NCI-H2227 (cell line): ENCODE measurements at regions not wholly inside any gene's neighbourhood (a gene's known extent, or its start where the extent isn't known, plus 50 kb on each side); places are given as distances from the start of the nearest gene placed in this dataset.
"Not testable (repeated sequence)": the region's sequence is repeated elsewhere in the genome, so short reads cannot be mapped to it uniquely, and the experiment has no call there.

ENCODE experiments used
- DNase-seq: peaks from one replicate; lab custom pipeline; 2025; ENCODE audit not compliant: unreplicated experiment; lab: John Stamatoyannopoulos, UW

- no peak for DNase-seq
Observed at GRCh38 chr7:68756986-68757495, 841.2 kb upstream of the AUTS2 start.

DNA sequence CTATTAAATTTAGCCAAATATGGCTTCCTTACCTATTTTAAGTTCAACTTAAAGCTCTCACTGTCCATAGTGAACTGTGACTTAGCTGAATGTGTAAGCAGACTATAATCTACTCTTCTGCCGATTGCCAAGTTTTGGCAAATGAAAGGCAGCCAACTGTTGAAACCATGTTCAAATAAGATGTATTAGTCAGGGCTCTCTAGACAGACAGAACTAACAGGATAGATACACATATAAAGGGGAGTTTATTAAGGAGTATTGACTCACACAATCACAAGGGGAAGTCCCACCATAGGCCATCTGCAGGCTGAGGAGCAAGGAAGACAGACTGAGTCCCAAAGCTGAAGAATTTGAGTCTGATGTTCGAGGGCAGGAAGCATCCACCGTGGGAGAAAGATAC is 837.7 kb upstream of the AUTS2 start:
- DNase-seq, result no peak

DNA sequence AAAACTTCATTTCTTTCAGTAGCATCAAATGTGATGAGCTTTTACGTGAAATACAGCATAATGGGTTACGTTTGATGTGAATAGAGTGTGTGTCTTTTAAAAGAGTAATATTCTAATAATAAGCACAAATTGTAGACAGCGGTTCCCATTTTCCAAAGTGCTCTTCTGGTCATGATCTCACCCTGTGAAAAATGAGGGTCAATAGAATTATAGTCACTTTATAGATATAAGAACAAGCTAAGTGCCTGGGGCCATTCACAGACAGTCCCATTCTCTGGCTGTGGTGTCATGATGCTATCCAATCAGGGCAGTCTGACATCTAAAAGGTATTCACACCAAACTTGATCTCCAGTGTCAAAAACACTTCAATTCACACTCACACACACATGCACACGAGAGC is 830.8 kb upstream of the AUTS2 start:
- DNase-seq, result no peak

DNA sequence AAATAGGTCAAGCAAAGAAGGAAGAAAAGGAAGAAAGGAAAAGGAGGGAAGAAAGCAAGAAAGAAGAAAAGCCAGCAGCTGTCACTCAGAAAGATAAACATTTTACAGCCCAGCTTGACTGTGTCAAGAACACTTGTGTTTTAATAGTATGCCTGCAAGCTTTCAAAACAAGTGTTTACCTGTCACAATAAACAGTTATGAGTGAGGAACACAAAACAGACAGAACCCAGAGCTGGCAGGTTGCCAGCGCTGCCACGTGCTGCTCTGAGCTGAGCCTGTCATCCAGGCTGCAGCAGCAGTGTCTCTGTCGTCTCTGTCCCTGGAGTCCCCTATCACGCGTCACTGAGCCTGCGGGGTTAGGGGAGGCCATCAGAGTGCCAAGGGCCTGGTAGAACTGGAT is 827.6 kb upstream of the AUTS2 start:
- DNase-seq, result peak; percentile 23

DNA sequence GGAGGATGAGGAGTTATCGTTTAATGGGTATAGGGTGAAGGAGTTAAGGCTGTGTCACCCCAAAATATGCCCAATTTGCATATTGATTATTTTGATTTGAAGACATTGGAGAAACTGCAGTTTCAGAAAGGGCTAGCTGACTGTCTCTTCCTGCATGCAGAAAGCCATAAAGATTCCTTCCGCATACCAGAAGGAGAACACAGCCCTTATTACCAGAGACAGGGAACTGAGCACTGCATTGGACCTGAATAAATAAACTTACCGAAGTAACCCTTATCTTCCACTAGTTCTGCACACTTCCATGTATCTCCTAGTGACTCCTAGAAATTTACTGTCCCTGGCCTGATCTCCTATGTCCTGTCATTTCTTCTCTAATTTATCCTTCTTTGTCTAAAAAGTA is 821.9 kb upstream of the AUTS2 start:
- no peak for DNase-seq

- no peak for DNase-seq
Observed at GRCh38 chr7:68783684-68784083, 814.6 kb upstream of the AUTS2 start.

- no peak for DNase-seq
Observed at GRCh38 chr7:68785036-68785435, 813.2 kb upstream of the AUTS2 start.

DNA sequence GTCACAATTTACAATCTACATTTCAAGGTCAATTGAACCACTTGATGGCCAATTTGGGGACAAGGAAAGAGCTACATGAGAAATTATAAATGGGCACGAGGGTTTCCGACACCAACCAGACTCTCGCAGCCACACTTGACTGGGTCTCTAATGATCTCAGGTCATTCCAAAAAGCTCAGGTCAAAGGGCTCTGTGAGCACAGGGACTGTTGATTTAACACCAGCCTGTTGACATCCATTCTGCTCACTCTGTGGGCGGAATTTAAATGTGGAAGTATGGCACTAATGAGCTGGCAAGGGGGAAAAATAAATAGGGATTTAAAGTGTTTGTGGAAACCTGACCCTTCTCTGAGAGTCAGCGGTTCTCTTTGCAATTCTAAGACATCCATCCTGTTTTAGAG is 810.7 kb upstream of the AUTS2 start:
- DNase-seq, result no peak

DNA sequence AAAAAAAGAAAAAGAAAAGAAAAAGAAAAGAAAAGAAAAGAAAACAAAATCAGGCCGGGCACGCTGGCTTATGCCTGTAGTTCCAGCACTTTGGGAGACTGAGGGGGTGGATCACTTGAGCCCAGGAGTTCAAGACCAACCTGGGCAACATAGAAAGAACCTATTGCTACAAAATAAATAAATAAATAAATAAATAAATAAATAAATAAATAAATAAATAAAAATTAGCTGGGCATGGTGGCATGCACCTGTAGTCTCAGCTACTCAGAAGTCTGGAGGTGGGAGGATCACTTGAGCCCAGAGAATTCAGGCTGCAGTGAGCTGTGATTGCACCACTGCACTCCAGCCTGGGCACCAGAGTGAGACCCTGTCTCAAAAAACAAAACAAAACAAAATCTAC is 809.7 kb upstream of the AUTS2 start:
- DNase-seq, result not testable (repeated sequence)

- no peak for DNase-seq
Observed at GRCh38 chr7:68789597-68789996, 808.7 kb upstream of the AUTS2 start.

DNA sequence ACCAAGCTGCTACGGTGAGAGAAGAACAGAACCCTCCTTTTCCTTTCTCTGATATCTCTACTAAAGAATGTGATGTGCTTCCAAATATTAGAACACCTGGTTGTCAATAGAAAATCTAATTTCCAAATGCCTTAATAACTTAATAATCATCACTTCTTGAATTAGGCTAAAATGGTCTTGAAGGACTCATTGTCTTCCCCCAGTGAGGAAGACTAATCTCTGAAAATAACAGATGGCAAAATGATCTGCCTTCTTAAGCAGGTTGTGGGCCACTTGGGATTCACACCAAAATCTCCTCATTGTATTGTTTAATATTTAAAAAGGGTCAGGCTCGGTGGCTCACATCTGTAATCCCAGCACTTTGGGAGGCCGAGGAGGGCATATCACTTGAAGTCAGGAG is 805.9 kb upstream of the AUTS2 start:
- no peak for DNase-seq

DNA sequence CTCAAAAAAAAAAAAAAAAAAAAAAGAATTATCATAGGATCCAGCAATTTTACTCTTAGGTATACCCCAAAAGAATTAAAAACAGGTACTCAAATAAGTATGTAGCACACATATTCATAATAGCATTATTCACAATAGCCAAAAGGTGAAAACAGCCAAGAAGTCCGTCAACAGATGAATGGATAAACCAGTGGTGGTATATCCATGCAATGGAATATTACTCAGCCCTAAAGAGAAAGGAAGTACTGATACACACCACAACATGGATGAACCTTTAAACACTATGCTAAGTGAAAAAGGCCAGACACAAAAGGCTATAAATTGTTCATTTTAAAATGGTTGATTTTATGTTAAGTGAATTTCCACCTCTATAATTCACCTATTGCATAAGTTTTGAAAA is 804.8 kb upstream of the AUTS2 start:
- no peak for DNase-seq

DNA sequence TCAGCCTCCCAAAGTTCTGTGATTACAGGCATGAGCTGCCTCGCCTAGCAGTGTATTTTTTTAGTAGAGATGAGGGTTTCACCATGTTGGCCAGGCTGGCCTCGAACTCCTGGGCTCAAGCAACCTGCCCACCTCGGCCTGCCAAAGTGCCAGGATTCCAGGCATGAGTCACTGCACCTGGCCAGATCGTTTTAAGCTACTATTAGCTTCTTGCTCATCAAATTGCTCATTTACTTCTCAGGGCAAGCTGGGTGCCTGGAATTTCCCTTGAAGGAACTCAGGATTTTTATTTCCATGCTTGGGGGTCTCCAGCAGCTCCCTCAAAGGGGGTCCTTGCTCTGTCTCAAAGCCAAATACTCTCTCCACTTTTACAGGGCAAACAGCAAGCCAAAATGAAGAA is 798.0 kb upstream of the AUTS2 start:
- DNase-seq, result no peak

DNA sequence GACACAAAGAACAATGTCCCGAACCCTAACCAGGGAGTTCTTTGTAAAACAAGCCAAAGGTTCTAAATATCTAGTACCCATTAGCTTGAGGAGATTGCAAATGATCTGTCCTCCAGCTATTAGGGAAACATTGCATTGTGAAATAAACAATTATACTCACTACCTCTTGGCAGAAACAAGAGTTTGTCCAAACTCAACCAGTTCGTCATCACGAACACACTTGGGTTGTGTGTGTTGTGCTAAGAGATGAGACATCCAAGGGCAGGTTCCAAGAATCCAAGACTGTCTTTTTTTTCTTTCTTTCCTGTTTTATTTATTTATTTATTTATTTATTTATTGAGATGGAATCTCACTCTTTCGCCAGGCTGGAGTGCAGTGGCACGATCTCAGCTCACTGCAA is 793.1 kb upstream of the AUTS2 start:
- no peak for DNase-seq

DNA sequence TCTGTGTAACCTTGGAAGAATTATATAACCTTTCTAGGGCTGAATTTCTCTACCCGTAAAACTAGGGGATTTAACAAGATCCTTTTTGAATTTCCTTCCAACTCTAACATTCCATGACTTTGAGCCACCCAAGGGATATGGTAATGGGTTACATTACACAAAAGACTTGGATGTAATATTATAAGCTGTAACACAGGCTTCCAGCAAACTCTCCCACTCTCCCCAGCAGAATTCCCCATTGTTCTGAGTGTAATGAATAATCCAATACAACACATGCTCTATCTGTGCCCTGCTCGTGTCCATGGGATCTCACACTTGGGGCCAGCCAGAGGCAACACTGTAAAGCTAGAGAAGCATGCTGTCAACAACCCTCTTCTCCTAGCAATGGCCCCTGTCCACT is 790.6 kb upstream of the AUTS2 start:
- DNase-seq, result no peak

- no peak for DNase-seq
Observed at GRCh38 chr7:68813551-68814080, 784.7 kb upstream of the AUTS2 start.

- no peak for DNase-seq
Observed at GRCh38 chr7:68816491-68816890, 781.8 kb upstream of the AUTS2 start.

- no peak for DNase-seq
Observed at GRCh38 chr7:68820321-68820720, 778.0 kb upstream of the AUTS2 start.

DNA sequence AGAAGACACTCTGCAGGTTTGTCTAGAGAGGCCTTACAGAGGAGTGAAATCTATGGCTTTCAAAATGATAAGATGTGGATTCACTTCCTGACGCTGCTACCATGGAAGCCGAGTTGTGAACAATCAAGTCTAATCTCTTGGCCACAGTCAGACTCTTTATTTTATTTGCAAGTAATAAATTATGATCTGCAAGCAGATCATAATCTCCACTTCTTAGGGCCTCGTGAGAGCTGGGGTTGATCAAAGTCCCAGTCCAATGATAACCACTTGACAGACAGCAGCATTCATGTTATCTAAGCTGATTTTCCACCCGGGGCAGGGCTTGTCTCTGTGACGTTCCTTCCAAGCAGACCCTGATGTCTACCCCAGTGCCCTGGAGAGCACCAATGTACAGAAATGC is 776.4 kb upstream of the AUTS2 start:
- DNase-seq, result no peak

- DNase-seq, result no peak
Observed at GRCh38 chr7:68823996-68824780, 774.1 kb upstream of the AUTS2 start.

DNA sequence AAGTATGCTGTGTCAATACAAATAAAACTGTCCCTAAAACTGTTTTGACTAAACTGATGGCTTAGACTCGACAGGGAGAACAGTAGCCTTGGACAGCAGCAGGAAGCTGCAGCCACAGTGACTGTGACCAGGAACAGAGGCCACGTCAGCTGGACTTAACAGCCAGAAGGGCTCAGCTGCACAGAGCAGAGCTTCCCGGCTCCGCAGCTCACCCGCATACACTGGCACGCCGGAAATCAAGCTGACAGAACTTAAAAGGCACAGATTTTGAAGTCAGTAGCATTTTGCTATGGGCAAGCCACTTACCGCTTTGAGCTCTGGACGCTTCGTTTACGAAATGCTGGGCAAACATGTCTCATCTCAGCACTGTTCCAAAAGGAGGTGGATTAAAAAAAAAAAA is 769.7 kb upstream of the AUTS2 start:
- DNase-seq, result no peak

- no peak for DNase-seq
Observed at GRCh38 chr7:68833422-68833821, 764.9 kb upstream of the AUTS2 start.

DNA sequence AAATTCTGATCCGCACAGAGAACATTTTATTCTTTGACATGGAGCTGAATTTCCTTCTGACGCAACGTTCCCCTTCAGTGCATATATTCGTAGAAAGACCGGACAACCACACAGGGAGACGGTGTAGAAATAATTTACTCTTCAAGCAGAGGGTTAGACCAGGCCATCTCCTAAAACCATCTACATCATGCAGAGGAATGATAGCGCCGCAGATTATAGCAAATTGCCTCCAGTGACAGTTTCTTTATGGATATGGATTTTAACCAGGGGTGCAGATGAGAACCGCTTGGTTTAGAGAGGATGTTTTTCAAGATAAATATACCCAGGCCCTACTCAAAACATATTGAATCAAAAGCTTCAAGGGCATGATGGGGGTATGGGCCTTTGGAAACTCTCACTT is 759.3 kb upstream of the AUTS2 start:
- DNase-seq, result no peak
